Glomerular visceral epithelial cell (primary cell): ENCODE measurements at regions not wholly inside any gene's neighbourhood (a gene's known extent, or its start where the extent isn't known, plus 50 kb on each side); places are given as distances from the start of the nearest gene placed in this dataset.
"Not testable (repeated sequence)": the region's sequence is repeated elsewhere in the genome, so short reads cannot be mapped to it uniquely, and the experiment has no call there.

Experiments used
- DNase-seq: peaks from one replicate; pipeline ENCODE4 v3.0.0-alpha.2; 2016; ENCODE audit errors: extremely low spot score

DNA sequence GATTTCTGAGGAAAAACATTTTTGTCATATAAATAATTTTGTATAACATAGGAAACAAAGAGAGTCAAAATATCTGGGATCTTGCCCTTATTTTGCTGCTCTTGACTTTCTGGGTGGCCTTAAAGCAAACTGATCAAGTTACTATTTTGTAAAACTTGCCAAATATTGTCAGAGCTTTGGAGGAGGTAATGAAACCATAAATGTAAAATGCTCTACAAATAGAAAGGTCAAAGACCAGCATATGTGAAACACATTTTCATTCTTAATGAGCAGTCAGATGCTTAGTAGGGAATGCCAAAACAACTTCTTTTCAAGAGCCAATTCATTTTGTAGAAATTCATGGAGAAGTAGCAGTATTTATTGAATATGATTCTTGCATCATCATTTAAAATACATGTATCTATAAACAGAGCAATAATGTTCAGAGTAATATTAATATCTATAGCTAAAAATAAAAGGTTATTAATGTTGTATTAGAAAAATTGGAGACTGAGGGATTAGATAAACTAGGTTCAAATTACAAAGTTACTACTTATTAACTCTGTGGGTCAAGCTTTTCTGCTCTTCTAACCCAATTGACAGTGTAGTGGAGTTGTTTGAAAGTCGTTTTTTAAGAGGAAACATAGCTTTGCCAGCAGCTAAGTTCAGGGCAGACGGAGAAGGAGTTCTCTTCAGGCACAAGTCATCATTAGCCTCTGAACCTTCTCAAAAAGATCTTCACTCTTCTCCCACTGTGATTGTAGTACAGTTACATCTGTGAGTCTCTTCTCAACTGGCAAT lies 2053.1 kb downstream of the EFNA5 start:
- DNase-seq = no peak

DNA sequence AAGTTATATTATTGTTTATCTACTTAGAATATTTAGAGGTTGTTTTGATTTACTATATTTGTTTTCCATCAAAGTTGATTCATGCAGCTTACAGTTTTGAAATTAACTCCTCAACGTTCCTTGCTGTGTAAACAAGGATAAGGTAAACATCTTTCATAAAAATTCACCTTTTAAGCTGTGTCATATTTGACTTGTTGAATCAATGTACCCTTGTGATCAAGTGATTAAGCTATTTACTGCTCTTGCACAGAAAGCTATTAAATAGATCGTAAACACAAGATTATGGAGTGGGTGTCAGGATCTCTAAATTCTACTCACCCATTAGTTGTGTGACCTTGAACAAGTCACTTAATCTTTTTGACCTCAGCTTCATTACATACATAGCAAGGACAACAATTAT lies 2054.0 kb upstream of the NUDT12 start:
- DNase-seq = no peak

DNA sequence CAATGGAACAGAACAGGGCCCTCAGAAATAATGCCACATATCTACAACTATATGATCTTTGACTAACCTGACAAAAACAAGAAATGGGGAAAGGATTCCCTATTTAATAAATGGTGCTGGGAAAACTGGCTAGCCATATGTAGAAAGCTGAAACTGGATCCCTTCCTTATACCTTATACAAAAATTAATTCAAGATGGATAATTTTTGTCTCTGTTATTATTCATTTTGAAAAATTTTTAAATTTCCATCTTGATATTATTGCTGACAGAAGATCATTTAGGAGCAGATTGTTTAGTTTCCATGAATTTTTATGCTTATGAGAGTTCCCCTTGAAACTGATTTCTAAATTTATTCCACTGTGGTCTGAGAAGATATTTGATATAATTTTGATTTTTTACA lies 2039.8 kb upstream of the NUDT12 start:
- DNase-seq = not testable (repeated sequence)

DNA sequence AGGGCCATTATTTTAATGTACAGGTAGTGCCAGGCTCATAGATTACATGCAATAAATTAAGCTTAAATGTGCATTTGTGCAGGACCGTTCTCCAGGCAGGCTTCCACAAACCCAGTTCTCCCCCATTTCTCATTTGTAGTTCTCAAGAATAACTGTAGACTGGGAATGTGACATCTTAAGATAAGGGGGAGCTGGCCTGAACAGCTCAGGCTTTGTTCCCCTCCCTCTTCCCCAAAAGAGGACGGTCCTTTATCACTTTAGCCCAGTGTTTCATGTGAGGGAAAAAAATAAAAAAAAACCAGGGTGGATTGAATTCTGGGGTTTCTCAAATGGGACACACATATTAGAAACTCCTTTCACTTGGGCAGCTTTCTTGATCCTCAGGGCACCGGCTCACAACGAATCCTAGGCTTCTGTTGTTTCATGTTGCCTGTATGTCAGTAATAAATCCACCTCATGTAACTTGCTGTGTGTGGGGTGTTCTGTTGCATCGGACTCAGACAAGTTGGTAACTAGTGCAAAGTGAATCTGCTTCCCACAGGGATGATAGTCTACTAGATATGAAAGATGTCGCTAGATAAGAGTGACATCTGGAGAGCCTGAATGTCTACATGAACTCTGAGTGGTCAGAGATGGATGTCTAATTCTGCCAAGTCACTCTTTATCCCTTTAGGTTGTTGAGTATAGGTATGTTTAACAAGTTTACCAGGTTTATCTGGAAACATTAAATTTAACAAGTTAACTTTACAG lies 2030.6 kb upstream of the NUDT12 start:
- DNase-seq = no peak

DNA sequence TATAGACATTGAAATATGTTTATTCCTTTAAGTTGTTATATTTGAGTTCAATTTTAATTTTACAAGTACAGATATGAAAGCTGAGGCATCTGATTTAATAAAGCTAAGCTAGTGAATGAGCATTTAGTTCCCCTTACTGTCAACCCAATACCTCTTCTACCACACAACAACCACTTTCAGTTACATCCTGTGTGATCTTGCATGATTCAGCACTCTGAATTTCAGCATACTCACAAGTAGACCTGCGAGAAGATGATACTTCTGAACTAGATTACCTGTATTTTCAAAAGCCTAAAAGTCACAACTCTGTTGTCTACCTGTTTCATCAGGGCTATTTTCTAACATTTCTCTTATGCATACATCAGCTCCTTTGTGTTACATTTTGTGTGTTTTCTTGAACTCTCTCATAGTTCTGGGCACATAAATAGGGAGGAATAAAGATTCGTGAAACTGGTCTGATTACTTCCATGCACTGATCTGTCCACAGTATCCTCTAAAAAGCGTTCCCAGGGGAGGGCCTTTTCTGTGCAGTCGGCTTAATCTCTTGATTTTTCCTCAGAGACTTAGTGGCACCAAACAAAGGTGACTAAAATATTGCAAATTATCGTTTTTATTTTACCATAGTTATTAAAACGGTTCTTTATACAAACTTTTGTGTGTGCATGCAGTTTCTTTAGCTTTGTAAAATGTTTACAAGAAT lies 2025.5 kb upstream of the NUDT12 start:
- DNase-seq = no peak

DNA sequence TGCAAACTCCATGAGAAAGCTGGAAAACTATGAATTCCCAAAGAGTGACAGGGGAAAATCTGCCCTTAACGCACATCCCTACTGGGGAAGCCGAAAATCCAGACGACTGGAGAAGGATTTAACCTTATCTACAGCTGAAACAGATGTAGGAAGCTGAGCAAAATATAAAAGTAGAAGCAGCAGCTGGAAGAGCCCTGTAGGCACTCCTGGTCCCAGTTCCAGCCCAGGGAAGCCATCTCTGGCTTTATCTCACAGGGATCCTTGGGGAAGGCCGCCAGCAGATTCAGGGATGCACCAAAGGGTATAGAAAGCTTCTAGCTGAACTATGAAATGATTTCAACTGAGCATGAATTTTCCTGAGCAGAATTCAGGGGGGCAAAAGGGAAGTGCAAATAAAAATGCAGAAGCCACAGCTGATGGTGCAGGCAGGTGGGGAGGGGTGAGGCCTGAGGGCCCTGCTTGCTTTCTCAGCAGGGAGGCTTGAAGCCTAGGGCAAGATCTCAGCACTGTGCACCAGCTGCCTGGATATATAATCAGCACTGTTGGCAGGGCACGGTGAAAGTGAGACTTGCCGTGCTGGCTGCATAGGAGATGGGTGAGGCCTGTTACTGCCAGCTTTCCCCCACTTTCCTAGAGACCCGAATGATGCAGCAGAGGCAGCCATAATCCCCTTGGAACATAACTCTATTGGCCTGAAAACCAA lies 2019.5 kb upstream of the NUDT12 start:
- DNase-seq = no peak

DNA sequence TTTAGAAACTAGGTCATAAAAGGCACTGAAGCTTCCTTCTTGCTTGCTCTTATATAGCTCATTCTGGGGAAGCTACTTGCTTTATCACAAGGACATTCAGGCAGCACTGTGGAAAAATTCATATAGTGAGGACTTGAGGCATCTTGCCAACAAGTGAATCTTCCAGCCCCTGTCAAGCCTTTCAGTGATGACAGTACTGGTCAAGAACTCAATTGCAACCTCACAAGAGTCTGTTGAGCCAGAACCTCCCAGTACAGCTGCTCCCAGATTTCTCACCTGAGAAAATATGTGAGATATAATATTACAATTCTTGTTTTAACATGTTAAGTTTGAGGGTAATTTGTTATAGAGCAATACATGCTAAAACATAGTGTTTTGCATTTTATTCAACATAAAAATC lies 2011.0 kb upstream of the NUDT12 start:
- peak; percentile 10 for DNase-seq

DNA sequence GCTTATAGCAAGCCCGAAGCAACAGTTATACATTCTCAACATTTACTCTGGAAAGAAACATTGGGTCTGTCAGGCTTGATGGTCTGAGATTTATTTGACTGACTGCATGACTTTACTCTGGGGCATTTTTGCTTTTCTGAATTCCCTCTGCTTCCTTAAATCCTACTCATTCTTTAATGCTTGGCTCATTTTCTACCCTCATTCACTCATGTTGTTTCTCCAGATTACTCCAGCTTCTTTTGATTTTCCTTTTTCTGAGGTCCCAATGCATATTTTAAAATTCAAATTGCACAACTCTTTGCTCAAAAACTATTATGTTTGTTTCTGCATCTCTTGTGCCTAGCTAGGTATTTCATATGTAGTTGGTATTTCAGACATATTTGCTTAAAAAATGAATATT lies 2002.9 kb upstream of the NUDT12 start:
- no peak for DNase-seq

DNA sequence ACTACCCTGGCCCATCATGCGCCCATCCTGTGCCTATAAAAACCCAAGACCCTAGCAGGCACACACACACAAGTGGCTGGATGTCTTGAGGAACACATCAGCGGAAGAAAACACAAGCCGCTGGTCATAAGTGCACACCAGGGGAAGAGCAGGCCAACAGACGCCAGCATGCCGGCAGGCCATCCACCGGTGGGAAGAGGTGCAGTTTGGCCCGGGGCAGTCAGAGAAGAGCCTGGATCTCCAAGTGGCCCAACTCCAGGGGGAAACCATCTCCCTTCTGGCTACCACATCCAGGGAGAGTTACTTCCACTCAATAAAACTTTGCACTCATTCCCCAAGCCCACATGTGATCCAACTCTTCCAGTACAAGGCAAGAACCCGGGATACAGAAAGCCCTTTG lies 2001.3 kb upstream of the NUDT12 start:
- no peak for DNase-seq

DNA sequence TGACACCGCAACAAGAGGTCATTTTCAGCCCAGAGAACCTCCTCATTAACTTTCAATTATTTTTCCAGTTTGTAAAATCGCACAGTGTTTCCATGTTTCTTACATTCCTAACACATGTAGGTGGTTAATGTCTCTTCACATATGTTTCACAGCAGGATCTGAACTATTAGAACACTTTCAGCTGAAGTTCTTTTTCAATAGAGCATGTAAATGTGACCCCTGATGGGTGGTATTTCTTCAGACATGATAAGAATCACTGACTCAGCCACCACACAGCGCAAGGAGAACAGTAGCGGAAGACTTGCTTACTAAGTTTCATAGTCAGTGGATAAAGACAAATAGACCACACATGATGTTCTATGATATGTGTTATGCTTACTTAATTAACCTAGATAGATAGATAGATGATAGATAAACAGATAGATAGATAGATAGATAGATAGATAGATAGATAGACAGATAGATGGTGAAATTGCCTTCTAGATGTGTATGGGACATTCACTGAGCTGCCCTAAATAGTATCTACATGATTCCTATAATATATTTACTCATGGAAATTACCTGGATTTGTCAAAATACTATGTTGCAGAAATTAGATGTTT lies 1992.1 kb upstream of the NUDT12 start:
- DNase-seq = no peak

DNA sequence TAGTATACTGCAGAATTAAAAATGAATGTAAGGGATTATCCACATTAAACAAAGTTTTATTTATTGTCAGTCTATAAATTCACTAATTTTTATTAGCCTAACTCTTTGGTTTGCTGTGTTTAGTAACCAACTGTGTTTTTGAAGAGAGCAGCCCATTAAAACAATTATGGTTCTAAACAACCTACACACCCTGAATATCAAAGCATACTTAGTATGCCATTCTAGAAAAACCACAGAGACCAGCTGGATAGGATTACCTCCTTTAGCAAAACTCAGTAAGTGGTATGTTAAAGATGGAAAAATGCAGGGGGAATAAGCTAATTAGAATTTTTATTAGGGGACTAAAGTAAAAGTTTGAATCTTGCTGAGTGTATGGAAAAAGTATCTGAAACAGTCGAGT lies 1981.7 kb upstream of the NUDT12 start:
- DNase-seq = no peak

DNA sequence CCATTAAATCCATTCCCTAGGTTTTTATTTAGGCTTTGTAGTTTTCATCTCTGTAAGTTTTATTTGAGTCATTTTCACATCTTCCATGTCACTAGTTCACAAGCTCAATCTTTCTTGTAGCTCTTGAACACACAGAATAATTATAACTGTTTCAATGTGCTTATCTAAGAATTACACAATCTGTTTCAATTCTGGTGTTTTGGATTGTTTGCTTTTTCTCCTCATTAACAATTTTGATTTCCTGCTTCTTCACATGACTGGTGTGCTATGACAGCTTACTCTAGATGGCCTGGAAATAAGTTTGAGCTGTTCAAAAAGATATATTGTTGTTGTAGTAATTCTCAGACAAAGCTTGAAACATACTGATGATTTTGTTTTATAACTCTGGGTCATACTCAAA lies 1974.1 kb upstream of the NUDT12 start:
- no peak for DNase-seq

DNA sequence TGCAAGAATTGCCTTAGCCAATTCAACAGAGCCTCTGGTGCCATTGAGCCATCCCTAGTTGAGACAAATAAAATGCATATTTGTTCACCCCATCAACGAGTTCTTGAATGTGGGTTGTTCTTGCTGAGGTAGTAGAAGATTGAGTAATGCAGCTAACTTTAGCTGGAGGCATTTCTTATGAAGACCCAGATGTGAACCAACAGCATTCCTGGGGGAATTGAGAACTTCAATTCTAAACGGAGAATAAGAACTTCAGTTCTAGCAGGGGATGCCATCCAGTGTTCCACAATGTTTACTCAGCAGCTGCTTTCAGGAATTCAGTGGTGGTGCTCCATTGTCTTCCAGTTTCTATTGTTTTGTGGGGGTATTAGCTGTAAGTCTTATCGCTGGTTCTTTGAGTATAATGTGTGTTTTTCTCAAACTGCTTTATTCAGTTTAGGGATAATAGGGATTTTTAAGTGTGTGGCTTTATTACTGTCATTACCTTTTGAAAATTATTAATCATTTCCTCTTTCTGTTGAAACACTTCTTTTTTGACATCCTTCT lies 1968.2 kb upstream of the NUDT12 start:
- no peak for DNase-seq

DNA sequence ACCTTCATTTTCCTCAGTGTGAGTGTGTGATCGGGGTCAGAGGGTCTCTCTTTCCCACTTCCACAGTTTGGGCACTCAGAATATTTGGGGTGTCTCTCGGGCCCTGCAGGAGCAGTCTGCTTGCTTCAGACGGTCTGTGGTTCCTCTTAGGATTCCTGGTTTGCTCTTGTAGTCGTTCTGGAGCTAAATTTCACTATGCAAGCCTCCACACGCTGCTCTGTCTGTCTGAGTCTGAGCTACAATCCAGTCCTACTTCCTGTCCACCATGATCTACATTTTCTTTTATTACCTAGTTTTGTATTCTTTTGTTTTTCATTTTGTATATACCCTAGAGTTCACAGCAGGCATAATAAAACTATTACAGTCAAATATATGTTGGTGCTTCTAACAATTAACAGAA lies 1967.3 kb upstream of the NUDT12 start:
- no peak for DNase-seq

DNA sequence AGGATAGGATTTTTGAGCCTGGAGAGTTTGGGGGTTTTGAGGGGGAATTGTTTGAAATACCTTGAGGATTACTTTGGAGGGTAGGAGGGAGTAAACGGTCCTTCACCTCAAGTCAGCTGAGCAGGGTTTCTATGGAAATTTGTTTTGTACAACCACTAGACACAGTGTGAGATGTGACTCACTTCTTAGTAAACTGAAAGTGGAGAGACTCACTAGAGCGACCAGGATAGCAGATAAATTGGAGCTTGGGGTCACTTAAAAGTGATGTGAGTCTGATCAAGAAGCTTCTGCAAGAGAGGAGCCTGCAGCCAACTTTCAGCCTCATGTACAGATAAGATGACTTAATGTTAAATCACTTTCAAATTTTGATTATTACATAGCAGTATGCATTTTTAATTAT lies 1945.9 kb upstream of the NUDT12 start:
- DNase-seq = peak; percentile 33

DNA sequence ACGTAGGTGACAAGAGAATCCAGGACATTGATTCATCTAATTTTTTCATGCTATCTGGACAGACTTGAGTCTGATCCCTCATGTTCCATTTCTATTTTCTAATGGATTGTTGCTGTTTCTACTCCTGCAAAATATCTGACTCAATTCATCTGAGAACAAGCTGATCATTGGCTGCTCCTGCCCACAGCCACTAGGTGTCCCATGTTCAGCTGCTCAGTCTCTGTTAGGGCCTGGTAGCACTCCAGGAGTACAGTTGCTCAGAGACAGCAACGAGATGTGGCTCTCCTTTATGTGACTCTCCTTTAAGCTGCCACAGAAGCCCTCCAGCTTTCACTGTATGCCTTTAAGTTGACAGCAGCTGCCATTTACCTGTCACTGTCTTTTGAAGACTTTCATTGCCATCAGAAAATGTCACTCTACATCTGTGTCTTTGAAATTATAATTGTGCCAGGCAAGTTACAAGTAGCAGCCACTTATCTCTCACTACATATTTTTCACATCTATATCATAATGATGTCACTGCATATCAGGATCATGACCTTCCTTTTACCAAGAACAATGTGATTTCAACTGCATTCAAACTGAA lies 1944.2 kb upstream of the NUDT12 start:
- peak; percentile 17 for DNase-seq

DNA sequence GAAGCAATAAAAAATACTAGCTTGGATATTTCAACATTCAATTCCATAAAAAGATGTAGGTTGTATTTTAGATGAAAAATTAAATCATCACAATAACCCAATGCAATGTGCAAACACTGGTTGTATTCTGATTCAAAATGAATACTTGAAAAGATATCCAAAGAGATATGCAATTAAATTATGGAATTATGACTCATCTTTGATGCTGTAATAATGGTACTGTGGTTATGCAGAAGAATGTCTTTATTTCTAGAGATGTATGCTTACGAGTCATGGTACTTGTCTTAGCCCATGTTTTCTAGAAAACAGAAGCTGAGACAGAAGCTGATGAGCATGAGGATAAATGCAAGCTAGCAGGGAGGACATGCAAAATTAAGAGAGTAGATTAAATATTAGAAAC lies 1941.4 kb upstream of the NUDT12 start:
- no peak for DNase-seq

DNA sequence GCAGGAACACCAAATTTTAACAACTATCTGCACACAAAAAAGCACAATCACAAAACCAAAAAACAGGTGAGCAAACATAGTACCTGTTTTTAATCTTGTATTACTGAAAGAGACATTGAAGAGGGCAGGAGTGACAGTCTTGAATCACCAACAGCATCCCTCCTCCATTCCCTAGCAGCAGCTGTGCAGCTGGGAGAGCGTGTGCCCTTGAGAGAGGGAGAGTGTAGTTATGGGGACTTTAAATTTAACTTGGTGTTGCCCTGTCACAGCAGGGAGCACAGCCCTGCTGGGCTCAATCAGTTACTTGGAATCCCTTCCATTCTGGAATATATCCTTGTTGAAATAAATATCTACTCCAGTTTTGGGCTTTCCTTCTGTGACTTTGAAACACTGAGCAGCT lies 1938.7 kb upstream of the NUDT12 start:
- no peak for DNase-seq

DNA sequence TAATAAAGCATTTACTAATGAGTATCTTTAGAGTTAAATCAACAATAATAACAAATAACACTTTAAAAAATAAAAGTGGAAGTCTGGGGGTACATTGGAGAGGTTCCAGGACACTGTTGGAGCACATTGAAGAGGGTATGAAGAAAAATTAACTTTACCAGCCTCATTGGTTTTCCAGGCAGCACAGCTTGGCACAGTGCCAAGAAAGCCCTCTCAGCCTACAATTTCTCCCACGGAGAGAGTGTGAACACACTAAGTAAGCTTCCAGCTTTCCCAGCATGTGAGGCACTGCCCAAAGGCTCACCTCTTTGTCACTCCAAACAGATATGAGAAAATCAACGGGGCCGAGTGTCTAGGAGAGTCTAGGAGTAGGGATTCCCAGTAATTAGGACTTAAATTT lies 1912.8 kb upstream of the NUDT12 start:
- DNase-seq = no peak

DNA sequence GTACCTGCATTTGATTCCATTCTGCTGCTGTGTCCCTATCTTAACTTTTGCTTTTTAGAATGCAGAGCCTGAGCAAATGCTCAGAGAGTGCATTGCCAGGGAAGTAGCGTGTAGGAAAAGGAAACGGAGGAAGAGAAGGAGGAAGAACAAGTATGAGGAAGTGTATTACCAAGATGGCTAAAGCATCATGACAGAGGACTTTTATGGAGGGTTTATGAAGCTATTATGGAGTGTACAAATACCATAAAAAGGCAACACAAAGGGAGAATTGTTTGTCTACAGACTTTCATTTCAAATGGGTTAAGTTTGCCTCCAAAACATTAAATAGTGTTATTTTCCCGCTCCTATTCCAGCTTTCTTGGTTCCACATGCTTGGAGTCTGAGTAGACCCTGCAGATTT lies 1899.8 kb upstream of the NUDT12 start:
- no peak for DNase-seq

DNA sequence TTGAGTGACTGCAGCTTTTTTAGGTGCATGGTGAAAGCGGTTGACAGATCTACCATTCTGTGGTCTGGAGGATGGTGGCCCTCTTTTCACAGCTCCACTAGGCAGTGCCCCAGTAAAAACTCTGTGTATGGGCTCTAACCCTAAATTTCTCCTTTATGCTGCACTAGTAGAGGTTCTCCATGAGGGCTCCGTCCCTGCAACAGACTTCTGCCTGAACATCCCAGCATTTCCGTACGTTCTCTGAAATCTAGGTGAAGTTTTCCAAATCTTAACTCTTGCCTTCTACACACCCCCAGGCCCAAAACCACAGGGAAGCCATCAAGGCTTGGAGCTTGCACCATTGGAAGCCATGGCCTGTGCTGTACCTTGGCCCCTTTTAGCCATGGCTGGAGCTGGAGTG lies 1898.1 kb upstream of the NUDT12 start:
- DNase-seq = no peak
